ENCODE measurements at regions not wholly inside any gene's neighbourhood (a gene's known extent, or its start where the extent isn't known, plus 50 kb on each side); places are given as distances from the start of the nearest gene placed in this dataset.

DNA sequence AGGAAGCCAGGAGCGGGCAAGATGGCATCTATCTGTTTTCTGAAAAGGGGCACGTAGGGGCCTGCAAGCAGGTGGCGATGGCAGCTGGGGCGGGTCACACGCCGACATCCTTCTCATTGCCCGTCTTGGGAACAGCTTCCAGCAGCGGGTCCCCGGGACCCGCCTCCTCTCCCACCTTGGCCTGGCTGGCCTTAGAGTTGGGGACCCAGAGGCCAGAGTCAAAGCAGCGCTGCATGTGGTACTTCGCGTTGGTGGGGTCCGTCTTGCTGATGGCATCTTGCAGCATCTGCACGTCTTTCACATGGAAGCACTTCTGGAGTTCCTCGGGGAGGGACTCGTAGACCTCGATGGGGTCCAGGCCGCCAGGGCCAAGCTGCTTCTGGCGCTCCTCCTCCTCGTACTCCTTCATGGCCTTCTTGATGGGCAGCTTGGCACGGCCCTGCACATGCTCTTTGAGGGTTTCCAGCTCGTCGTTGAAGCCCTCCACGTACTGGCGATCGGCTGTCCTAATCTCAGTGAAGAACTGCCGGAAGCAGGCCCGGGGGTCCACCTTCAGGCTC is 127.6 kb upstream of the CLINT1 start:
- TF ChIP-seq, protein P1, sequence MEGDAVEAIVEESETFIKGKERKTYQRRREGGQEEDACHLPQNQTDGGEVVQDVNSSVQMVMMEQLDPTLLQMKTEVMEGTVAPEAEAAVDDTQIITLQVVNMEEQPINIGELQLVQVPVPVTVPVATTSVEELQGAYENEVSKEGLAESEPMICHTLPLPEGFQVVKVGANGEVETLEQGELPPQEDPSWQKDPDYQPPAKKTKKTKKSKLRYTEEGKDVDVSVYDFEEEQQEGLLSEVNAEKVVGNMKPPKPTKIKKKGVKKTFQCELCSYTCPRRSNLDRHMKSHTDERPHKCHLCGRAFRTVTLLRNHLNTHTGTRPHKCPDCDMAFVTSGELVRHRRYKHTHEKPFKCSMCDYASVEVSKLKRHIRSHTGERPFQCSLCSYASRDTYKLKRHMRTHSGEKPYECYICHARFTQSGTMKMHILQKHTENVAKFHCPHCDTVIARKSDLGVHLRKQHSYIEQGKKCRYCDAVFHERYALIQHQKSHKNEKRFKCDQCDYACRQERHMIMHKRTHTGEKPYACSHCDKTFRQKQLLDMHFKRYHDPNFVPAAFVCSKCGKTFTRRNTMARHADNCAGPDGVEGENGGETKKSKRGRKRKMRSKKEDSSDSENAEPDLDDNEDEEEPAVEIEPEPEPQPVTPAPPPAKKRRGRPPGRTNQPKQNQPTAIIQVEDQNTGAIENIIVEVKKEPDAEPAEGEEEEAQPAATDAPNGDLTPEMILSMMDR (conservative IDR thresholded peaks at IDR 0.05 in 1 of 2, IDR thresholded peaks at IDR 0.05 in 1 of 2; ENCODE audit: extremely low read depth in 1 of 2, insufficient read depth in 1 of 2, low read depth in 1 of 2, low read length in 2 of 2): no peak
- no peak for TF ChIP-seq EZH2 (IDR thresholded peaks at IDR 0.05; ENCODE audit: borderline replicate concordance, low read length)
